HPDE6-E6E7 (cell line): ENCODE measurements at regions not wholly inside any gene's neighbourhood (a gene's known extent, or its start where the extent isn't known, plus 50 kb on each side); places are given as distances from the start of the nearest gene placed in this dataset.
A peak's percentile ranks its signal among the peaks of the same experiment; 100 is the strongest.
"Not testable (repeated sequence)": the region's sequence is repeated elsewhere in the genome, so short reads cannot be mapped to it uniquely, and the experiment has no call there.

Experiments
- DNase-seq: peaks from one replicate; pipeline ENCODE4 v3.0.0; 2011; ENCODE audit warnings: missing footprints; ENCODE audit errors: extremely low spot score

DNA sequence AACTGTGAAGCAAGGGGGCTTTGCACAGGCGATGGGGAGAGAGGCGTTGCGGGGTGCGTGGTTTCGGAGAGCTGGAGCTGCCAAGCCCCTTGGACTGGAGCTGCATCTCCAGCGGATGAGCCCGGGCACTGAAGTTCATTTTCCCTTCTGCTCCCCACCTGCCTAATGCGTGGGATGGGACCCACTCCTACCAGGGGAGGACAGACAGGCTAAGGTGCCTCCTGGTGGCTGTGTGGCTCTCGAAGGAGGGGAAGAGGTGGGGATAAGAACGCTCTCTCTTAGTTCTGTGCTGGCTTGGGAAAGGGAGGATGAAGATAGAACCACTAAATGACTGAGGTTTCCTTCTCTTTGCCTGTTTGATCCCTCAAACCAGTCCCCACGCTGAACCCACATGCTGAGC is 177.6 kb upstream of the PITRM1 start:
- DNase-seq = no peak

DNA sequence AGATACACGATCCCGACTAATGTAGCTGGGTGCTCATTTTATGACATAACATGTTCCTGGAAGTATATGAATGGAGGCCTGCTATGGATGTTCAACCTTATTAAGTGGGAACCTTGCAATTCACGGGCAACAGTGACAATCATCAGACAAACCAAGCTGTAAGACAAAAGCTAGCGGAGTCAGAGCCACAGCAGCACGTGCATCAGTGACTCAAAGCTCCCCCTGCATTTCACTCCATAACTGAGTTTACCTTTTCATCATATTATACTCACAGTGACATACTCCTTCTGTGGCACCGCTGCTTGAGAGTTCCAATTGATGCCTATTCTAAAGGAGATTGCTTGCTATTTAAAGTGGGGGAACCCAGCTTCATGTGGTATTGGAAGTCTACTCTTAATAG is 176.0 kb upstream of the PITRM1 start:
- DNase-seq = no peak

DNA sequence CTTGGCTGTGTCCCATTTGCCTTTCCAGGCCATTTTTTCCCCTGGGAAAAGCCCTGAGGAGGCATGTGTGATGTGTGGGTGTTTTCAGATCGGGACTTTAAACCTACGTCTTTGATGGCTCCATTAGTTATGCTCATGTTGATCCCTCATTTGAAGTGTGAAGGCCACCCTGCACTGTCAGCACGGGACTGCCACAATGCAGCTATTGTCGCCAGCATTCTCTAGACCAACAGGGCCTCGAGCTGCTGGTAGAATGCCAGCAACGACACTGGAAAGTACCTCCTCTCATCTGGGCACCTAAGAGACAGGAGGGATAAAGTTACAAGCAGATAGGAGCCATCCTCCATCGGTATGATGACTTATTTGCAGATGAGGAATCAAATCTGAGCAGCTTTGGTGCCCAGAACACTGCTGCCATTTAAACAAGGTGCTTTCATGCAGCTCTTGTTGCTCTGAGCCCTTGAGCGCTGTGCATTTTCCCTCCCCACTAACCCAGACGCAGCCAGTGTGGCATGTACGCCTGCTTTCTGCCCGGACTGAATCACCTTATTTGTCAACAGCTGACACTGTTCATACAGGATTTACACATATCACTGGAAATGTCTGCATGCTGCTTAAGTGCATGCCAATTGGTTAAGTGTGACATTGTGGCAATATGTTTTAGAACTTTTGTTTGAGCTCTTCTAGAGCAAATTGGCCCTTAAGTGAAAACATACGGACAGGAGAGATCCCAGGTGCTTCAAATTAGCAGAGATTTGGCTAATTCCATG is 175.0 kb upstream of the PITRM1 start:
- DNase-seq = no peak

DNA sequence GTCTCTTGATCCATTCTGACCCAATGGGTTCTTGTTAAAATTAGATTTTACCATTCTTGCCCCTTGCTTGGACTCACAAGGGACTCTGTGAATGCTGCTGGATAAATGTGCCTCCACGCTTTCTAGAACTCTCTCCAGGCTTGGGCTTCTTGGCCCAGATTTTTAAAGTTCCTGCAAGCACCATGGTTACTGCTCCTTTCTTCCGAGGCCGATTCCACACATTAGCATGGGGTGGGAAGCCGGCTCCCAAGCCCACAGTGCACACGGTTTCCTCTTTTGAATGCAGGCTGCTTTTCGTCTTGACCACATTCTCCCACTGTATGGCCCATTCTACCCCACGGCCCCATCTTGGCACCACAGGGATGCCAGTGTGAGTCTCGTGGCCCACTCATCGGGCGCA is 174.3 kb upstream of the PITRM1 start:
- no peak for DNase-seq

DNA sequence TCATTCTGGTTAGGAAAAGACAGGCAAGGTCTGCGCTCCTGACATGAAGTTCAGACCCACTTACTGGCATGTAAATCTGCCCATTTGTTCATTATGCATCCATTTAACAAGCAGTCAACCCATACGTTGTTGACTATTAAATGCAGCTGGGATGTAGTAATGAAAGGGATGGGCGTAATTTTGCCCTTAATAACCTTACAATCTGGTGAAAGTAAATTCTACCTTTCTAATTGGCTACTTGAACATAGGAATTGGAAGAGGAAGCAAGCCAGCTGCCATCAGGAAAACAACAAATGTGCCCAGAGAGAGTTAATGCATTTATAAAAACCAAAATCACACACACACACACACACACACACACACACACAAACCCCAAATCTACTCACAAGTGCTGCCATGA is 170.2 kb upstream of the PITRM1 start:
- DNase-seq = no peak

DNA sequence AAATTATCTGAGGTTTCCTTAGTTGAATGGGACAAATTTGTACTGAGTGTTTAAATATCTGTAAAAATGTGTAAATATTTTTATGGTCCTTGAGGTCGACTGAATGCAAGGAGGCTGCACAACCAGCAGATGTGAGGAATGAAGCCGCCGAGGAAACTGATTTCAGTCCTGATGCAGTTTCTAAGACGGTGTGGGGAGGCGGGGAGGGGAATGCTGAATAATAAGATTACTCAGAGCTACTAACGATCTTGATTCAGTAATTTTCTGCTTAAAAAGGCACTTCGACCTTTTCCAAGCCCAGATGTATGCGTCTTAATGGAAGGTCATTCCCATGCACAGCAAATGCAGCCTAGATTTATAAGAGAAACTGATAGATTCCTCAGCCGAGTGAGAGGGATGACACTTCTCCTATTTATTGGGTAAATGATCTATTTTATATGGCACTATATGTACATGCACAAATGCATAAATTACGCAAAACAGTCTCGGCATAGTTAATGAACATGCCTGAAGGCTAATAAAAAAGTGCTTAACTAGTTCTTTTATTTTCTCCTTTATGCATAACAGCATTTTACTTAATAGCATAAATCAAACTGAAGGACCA is 167.6 kb upstream of the PITRM1 start:
- DNase-seq = no peak

DNA sequence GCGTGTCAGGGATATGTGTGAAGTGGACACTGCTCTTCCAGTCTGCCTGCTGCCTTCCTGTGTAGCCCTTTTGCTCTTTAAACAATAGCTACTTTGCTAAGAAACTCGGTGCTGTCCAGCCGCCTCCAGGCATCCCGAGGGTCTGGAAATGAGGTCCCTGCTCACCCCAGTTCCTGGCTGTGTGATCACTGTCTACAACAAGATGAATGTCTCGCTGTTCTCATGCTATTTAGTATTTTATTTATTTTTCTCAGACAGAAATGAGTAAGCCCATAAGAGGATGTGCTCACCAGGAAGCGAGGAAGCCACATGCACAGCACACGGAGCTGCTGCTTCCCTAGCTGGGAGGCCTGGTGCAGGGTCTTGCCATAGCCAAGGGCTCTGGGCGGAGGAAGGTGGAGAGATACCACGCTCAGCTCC is 167.0 kb upstream of the PITRM1 start:
- DNase-seq = no peak

DNA sequence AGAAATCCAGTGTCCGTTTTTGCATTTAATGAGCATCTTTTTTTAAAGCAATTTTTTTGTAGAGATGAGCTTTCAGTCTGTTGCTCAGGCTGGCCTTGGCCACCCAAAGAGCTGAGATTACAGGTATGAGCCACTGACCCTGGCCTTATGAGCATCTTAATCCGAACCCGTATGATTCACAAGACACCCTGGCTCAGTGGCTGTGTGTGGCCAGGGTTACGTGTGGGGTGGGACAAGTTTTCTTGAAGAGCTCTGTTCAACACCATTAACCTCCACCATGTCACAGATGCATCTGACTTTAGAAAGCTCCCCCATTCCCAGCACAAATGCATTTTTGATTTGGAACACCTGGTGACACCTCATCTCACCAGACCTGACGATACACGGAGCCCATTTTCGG is 166.5 kb upstream of the PITRM1 start:
- DNase-seq = no peak

DNA sequence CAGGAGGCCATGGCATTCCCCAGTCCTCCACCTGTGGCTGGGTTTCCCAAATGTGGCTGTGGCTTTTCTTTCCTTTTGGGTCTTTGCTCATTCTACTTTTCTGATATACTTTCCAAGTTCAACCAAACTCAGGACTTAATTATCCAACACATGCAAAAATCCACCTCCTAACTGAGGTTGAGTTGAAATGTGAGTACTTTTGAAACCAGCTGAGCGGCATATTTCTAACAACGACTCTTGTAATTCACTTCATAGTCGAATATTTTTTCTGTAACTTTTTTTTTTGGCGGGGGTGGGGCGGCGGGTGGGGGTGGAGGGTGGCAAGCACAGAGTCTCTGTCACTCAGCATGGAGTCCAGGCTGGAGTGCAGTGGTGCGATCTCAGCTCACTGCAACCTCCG is 165.2 kb upstream of the PITRM1 start:
- DNase-seq = no peak

DNA sequence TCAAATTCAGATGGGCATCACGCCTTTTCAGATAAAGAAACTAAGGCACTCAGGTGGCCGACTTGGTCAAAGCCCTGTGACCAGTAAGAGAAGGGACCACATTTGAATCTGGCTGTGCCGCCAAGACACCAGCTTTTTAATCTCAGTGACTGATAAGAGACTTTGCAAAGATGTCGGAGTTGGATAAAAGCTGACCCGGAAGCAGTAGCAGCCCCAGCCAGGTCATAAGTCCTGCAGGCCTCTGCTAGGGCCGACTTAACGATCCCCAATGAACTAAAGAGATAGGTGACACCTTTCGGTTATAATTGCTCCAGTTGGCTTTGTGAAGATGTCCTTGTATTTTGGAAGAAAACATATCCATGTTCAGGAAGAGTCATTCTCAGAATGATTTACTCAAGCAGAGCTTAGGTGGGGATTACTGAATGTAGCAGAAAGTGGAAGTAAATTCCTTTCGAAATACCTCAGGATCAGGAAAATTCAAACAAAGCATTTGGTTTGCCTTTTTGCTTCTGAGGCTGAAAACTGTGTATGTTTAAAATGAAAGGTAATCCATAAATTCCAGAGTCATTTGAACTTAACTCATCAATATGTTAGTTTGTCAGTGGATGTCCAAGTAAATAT is 164.2 kb upstream of the PITRM1 start:
- DNase-seq = no peak

DNA sequence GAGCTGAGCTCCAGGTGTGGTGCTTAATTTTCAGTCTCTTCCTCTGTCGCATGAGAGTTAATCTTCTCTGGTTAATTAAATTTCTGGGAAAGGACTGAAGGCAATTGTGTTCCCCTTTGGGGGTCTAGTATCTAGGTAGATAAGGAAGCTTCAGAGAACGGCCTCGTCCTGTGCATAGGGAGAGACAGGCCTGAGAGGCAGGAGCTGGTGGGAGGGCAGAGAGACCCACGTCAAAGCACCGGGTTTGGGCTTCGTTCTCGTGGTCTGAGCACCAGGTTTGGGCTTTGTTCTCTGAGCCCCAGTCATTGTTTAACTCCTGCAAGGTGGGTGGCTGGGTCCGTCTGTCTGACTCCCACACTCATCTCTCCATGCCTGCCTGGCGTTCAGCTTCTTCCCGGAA is 160.8 kb upstream of the PITRM1 start:
- no peak for DNase-seq

DNA sequence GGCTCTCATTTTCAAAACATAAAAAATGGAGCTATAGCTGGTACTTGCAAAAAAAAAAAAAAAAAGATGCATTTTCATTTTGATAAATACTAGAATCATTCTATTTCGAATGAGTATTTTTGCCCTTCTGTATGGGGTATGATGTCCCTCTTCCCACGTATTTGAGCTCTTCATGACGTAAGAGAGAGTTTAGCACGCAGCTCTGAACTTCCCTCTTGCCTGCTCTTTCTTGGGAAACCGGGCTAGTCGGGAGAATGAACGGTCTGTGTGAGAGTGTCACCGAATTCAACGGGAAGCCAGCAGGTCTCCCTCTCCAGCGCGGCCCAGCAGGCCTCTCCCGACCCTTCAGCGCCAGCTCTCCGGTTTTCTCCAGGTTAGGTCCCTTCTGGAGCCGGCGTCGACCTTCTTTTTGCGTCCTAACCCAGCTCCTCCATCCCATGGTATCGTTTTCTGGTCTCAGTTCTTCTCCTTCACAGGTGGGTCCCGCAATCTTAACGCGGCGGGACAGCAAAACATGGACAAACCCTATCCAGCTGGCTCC is 159.2 kb upstream of the PITRM1 start:
- no peak for DNase-seq

DNA sequence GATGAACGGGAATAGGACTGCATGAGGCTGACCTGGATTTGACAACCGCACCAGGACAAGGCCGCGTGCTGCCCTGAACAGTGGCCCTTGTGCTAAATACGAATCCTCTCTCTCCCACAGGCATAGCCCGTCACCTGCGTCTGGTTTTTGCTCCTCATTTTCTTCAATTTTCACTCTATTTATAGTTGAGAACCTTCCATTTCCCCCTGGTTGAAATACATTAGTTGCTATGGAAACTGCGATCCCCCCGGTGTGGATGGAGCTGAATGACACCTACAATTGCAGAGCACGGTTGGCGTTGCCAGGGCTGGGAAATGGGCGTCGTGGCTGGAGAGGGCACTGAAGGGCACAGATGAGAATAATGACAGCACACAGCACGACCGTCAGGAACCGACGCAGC is 158.6 kb upstream of the PITRM1 start:
- DNase-seq = no peak

DNA sequence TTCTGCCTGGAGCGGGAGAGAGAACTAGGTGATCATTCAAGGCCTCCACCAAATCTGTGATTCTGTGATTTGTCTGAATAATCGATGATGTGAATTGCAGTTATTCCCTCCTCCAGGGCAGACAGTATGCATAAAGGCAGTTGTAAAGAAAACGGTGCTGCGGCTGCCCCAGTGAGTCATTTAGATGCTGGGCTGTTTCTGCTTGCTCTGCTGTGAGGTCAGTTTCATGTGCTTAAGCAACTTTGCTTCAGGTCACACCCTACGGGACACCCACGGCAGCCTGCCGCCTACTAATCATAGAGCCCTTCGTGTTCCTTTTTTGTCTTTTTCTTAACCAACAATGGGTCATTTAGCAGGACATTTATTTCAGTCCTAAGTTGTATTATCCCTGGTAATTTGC is 158.1 kb upstream of the PITRM1 start:
- peak; percentile 38 for DNase-seq

DNA sequence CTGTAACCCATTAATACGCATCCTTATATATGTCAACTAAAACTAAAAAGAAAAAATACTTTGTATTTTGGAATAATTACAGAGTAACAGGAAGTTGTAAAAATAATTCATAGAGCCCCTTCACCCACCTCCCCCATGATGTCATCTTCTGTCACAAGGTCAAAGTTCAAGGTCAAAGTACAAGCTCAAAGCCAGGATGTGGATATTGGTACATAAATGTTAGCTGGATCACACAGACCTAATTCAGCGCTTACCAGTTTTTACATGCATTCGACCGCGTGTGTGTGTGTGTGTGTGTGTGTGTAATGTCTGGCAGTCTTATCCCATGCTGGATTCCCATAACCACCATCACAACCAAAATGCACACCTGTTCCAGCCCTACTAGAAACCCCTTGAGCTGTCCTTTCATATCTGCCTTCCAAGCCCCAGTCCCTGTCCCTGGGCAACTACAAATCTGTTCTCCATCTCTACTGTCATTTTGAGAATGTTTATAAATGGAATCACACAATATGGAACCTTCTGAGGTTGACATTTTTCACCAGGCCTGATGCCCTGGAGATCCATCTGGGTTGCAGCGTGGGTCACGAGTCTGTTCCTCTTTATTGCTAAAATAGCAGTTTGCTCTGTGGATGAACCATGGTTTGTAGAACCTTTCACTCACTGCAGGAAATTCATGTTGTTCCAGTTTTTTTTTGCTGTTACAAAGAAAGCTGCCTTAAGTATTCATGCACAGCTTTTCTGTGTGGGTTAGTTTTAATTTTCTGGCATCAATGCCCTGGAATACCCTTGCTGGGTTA is 153.6 kb upstream of the PITRM1 start:
- DNase-seq = no peak

DNA sequence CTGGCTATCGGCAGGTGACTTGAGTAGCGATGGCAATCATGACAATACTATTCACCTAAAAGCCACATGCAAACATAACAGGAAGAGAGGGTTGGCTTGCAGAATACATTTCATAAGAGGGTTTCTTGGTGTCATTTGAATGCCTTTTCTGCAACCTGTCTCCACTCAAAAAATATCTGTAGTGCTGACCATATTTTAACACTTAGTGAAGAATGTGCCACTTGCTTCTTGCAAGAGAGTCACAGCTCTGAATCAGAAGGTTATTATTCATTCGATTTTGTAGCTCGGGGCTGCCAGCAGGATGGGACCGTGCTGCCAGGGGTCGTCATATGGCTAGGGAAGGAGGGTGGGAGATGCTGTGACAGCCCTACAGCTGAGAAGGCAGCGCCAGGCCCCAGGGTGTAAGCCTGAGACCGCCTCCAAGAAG is 152.0 kb upstream of the PITRM1 start:
- no peak for DNase-seq

DNA sequence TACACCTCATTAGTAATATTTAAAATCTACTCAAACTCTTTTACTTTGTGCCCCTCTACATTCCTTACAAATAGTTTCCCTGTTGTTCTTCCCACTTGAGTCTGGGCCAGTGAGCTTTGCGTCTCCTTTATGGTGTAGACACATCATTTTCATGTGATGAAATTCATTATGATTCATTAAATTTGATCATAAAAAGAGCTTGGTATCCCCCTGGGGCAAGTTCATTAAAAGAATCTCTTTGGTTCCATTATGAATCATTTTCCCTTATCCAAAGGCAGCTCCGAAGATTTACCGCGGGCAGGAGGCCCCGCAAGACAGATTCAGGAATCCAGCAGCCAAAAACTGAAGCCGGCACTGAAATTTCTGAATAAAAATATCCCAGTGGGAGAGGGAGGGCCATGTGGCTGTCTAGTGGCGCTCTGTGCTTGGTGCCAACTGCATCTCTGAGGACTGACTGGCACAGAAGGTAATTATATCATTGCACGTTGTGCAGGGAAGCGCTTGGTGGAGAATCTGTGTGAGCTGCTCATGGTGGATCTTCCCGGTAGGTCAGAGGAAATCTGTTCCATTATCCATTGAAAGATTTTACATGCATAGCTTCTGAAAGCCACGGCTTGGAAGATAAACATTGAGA is 151.4 kb upstream of the PITRM1 start:
- DNase-seq = no peak

DNA sequence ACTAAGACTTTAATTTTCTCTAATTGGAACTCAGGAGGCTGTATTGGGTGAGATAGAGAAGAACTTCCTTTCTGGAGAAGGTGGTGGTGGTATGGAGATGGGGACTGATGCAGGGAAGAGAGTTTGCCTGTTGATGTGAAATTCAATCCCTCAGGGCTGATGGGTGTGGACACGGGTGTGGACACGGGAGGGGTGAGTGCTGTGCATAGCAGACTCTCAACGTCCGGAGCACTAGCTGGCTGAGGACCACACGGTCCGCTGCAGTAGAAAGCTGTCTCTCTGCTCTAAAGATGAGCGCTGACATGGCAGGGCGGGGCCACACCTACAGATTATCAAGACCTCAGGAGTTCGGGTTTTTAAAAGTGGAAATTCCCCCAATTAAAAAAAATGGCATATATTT is 148.5 kb upstream of the PITRM1 start:
- no peak for DNase-seq

DNA sequence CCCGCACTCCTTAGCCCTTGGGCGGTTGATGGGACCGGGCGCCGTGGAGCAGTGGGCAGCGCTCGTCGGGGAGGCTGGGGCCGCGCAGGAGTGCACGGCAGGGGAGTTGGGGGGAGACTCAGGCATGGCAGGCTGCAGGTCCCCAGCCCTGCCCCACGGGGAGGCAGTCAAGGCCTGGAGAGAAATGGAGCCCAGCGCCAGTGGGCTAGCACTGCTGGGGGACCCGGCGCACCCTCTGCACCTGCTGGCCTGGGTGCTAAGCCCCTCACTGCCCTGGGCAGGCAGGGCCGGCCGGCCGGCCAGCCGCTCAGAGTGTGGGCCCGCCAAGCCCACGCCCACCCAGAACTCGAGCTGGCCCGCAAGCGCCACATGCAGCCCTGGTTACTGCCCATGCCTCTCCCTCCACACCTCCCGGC is 147.2 kb upstream of the PITRM1 start:
- DNase-seq = no peak

DNA sequence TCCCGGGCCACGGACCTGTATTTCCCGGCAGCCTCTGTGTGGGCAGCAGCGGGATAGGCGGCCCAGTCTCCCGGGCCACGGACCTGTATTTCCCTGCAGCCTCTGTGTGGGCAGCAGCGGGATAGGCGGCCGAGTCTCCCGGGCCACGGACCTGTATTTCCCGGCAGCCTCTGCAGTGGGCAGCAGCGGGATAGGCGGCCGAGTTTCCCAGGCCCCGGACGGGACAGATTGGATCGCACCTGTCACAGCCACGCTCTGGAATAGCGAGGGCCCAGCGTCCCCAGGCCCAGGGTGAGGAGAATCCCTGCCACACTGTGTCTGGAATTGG is 145.9 kb upstream of the PITRM1 start:
- DNase-seq = not testable (repeated sequence)

DNA sequence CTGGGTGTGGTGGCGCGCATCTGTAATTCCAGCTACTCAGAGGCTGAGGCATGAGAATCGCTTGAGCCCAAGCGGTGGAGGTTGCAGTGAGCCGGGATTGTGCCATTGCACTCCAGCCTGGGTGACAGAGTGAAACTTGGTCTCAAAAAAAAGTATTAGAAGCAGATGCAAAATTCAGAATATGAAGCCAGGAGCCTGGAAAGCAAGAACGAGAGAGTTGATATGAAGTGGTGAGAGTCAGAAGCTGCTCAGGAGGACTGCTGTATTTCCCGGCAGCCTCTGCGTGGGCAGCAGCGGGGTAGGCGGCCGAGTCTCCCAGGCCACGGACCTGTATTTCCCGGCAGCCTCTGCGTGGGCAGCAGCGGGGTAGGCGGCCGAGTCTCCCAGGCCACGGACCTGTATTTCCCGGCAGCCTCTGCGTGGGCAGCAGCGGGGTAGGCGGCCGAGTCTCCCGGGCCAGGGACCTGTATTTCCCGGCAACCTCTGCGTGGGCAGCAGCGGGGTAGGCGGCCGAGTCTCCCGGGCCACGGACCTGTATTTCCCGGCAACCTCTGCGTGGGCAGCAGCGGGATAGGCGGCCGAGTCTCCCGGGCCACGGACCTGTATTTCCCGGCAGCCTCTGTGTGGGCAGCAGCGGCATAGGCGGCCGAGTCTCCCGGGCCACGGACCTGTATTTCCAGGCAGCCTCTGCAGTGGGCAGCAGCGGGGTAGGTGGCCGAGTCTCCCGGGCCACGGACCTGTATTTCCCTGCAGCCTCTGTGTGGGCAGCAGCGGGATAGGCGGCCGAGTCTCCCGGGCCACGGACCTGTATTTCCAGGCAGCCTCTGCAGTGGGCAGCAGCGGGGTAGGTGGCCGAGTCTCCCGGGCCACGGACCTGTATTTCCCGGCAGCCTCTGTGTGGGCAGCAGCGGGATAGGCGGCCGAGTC is 145.2 kb upstream of the PITRM1 start:
- not testable (repeated sequence) for DNase-seq
